Chondrocyte (in vitro differentiated cells): ENCODE measurements at regions not wholly inside any gene's neighbourhood (a gene's known extent, or its start where the extent isn't known, plus 50 kb on each side); places are given as distances from the start of the nearest gene placed in this dataset.
A peak's percentile ranks its signal among the peaks of the same experiment; 100 is the strongest.

ENCODE experiments used
- DNase-seq: peaks from one replicate; pipeline ENCODE4 v3.0.0; 2021; ENCODE audit warnings: mixed read lengths, low spot score
- H3K27ac Mint-ChIP-seq: one replicate; pipeline ENCODE4 v1.8.0; 2021; ENCODE audit warnings: mild to moderate bottlenecking, moderate library complexity, mixed read lengths; ENCODE audit not compliant: unreplicated experiment
- H3K27me3 Mint-ChIP-seq: 2 replicates; pipeline ENCODE4 v1.8.0; 2021; ENCODE audit warnings: low read depth, mixed read lengths
- H3K36me3 Mint-ChIP-seq: 2 replicates; pipeline ENCODE4 v1.8.0; 2021; ENCODE audit warnings: low read depth, mixed read lengths
- H3K4me1 Mint-ChIP-seq: 2 replicates; pipeline ENCODE4 v1.8.0; 2021; ENCODE audit warnings: low read depth, mild to moderate bottlenecking, mixed read lengths
- H3K4me3 Mint-ChIP-seq: one replicate; pipeline ENCODE4 v1.8.0; 2021; ENCODE audit warnings: mild to moderate bottlenecking, moderate library complexity, mixed read lengths; ENCODE audit not compliant: unreplicated experiment
- H3K9me3 Mint-ChIP-seq: 2 replicates; pipeline ENCODE4 v1.8.0; 2021; ENCODE audit warnings: low read depth, mixed read lengths
- CTCF ChIP-seq: fragments of 200-600 bp; sonication (generic); IDR thresholded peaks from 2 replicates; pipeline ENCODE4 v1.5.0; 2021; ENCODE audit warnings: antibody characterized with exemption, mild to moderate bottlenecking, moderate library complexity

- no peak for DNase-seq
- Mint-ChIP-seq H3K27ac (no peak overlapping the region), H3K4me1 (peaks cover 9% of the 10 kb centered on the region), H3K4me3 (no peak overlapping the region), H3K36me3 (no peaks in the 10 kb centered on the region), H3K27me3 (peaks cover 13% of the 10 kb centered on the region), H3K9me3 (no peaks in the 10 kb centered on the region)
- no peak for TF ChIP-seq CTCF
Observed at GRCh38 chr17:77001487-77001886, 133.3 kb downstream of the MGAT5B start.

- H3K4me3 Mint-ChIP-seq: no peak overlapping the region
- H3K27me3 Mint-ChIP-seq: peaks cover 17% of the 10 kb centered on the region
- no peaks in the 10 kb centered on the region for H3K9me3 Mint-ChIP-seq
- H3K4me1 Mint-ChIP-seq: peaks cover 9% of the 10 kb centered on the region
- no peaks in the 10 kb centered on the region for H3K36me3 Mint-ChIP-seq
- H3K27ac Mint-ChIP-seq: no peak overlapping the region
- no peak for TF ChIP-seq CTCF
- DNase-seq: peak; percentile 74
Observed at GRCh38 chr17:77002103-77003045, 134.2 kb downstream of the MGAT5B start.

GRCh38 chr17:77003699-77004098 lies 135.5 kb downstream of the MGAT5B start:
- H3K36me3 Mint-ChIP-seq: no peaks in the 10 kb centered on the region
- H3K27ac Mint-ChIP-seq: no peak overlapping the region
- peaks cover 9% of the 10 kb centered on the region for H3K4me1 Mint-ChIP-seq
- peaks cover 18% of the 10 kb centered on the region for H3K27me3 Mint-ChIP-seq
- no peak for TF ChIP-seq CTCF
- no peak for DNase-seq
- no peak overlapping the region for H3K4me3 Mint-ChIP-seq
- no peaks in the 10 kb centered on the region for H3K9me3 Mint-ChIP-seq

- Mint-ChIP-seq H3K9me3 (peaks cover 6% of the 10 kb centered on the region), H3K4me3 (no peak overlapping the region), H3K27me3 (peaks cover 24% of the 10 kb centered on the region), H3K4me1 (peaks cover 7% of the 10 kb centered on the region), H3K36me3 (peaks cover 4% of the 10 kb centered on the region), H3K27ac (no peak overlapping the region)
- no peak for TF ChIP-seq CTCF
- no peak for DNase-seq
Observed at GRCh38 chr17:77006971-77007649, 133.7 kb upstream of the SEC14L1 start.

GRCh38 chr17:77009877-77010276 lies 130.9 kb upstream of the SEC14L1 start:
- H3K4me1 Mint-ChIP-seq: no peaks in the 10 kb centered on the region
- peaks cover 34% of the 10 kb centered on the region for H3K27me3 Mint-ChIP-seq
- no peak overlapping the region for H3K4me3 Mint-ChIP-seq
- no peak for DNase-seq
- H3K9me3 Mint-ChIP-seq: peaks cover 6% of the 10 kb centered on the region
- peaks cover 4% of the 10 kb centered on the region for H3K36me3 Mint-ChIP-seq
- no peak overlapping the region for H3K27ac Mint-ChIP-seq
- TF ChIP-seq CTCF: no peak
